HG03060 (cell line): ENCODE measurements at regions not wholly inside any gene's neighbourhood (a gene's known extent, or its start where the extent isn't known, plus 50 kb on each side); places are given as distances from the start of the nearest gene placed in this dataset.
A peak's percentile ranks its signal among the peaks of the same experiment; 100 is the strongest.
"Not testable (repeated sequence)": the region's sequence is repeated elsewhere in the genome, so short reads cannot be mapped to it uniquely, and the experiment has no call there.

Experiments
- ATAC-seq: cut with Tn5 transposase; IDR thresholded peaks from one replicate; pipeline ENCODE4 v1.9.1; 2021; ENCODE audit warnings: low read depth, moderate number of reproducible peaks; ENCODE audit not compliant: unreplicated experiment

DNA sequence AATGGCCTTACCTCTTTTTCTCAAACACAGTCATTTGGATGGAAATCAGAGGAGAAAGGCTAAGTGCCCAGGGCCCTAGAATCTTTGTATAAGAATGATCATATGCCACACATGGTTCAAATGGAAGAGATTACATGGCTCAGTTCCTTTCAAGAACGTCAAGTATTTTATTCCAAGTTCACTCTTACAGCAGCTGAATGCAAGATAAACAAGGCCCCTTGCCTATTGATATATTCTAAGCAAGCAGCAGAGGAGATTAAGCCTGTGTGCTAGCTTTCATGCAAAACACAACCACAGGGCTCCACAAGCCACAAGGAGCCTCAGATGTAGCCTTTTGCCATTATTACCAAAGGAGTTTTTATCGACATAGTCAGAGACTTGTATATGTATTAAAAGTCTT, 55.3 kb upstream of the SLCO6A1 start:
- ATAC-seq, result no peak

DNA sequence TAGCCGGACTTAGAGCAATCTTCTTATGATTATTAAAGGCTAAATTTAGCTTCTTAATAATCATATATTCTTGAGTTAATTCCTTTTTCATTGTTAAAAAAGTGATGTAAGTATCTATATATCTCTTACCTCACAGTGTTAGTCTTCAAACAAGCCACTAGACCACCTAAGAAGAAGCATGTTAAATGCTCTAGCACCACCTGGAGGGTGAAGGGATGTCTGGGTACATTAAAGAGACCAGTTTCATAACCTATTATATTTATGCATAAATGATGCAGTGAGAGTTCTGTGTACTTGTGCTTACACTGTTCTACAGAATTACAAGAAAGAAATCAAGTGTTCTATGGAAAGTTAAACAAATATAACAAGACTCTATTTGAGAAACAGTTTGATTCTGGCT, 55.9 kb upstream of the SLCO6A1 start:
- ATAC-seq, result no peak

DNA sequence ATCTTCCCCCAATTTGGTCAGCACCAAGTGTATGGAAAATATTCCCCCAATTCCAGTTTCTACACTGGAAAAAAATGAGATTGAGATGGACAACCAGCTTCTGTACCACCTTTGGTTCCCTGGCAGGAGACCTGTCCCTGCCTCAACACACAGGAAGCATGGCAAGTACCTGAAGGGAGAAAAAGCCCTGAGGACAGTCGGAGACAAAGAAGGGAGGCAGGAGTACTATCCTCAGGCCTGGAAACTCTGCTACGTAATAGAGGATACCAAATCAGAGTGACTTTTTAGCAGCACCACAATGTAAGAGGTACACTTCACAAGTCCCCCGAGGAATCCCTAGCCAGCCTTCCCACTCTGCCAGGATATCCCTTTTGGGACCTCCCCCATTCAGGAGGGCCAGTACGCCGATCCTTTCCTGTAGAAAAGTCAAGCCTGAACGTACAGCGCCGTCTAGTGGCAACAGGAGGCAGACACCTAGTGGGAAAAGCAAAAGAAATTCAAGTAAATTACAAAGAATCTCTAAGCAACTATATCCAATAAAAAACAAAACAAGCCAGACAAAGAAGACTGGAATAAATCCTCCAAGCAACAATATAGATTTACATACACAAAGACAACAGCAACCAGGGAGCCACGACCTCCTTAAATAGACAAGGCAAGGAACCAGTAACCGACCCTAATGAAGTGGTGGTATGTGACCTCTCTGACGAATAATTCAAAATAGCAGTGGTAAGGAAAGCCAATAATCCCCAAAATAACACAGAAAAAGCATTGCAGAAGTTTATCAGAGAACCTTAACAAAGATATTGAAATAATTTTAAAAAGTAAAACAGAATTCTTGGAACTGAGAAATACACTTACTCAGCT, 63.3 kb upstream of the SLCO6A1 start:
- ATAC-seq, result no peak

DNA sequence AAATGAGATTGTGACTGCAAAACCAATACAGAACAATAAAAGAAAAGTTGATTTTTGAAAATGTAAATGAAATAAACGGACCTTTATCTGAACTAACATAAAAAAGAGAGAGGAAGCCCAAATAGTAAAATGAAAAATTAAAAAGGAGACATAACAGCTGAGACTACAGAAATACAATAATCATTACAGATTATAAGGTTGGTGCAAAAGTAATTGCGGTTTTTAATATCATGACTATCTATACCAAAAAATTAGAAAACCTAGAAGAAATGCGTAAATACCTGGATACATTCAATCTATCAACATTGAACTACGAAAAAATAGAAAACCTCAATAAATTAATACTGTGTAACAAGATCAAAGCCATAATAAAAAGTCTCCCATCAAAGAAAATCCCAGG, 71.9 kb upstream of the SLCO6A1 start:
- ATAC-seq, result no peak

DNA sequence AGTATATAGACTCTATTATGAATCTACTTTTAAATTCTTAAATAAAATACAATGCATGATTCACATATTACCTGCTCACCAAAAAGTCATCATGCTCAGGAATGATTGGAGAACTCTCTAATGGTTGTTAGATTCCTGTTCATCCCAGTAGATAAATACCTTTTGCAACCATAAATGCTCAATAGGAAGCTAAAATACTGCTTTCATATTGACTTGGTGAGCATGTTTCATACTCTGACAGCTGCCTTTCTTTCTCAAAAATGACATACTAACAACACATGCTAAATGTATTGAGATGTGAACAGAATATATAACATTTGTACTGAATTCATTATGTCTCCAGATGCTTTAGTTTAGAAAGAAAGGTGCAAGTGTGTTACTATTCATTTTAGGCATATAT, 79.6 kb upstream of the SLCO6A1 start:
- ATAC-seq, result no peak

DNA sequence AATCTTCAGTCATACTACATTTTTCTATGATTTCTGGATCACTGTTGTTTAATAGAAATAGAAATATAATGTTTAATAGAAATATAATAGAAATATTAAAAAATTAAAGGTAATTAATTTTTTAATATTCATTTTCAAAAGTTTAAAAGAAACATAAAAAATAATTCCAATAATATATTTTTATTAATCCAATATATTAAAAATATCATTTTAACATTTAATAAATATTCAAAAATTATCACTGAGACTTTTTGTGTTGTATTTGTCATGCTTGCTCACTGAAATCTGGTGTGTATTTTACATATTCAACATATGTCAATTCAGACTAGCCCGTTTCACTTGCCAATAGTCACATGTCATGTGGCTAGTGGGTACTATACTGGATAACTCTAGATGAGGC, 80.6 kb upstream of the SLCO6A1 start:
- ATAC-seq, result no peak

DNA sequence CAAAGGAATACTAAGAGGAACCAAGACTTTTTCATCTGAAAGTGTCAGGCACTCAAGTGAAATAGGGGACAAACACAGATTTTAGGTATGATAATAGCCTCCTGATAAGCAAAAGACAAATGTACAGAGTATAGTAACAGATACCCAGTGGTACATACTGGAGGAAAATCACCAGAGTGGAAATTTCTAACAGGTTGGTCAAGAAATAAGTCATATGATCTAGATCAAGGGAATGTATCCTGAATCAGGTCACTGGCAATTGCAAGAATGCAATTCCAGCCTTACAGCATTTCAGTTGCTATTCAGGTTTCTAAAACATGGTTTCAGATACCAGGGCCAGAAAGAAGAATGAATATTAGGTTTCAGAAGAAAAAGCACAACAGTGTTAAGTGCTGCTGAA, 82.2 kb upstream of the SLCO6A1 start:
- ATAC-seq, result no peak

DNA sequence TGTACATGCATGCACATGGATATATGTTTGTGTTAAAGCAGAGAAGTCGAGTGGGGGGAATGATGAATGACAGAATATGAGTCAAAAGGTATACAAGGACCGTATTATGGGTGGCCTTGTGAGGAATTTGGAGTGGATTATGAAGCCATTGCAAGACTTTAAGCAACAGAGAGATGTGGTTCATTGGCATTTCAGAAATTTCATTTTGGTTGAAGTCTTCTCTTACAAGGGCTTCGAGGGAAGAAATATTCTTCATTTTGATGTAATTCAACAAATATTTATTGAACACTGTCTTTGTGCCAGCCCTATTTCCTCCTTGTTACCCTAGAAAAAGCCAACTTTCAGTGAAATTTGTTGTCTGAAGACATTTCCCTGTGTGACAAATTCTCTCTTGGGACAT, 83.9 kb upstream of the SLCO6A1 start:
- ATAC-seq, result no peak

DNA sequence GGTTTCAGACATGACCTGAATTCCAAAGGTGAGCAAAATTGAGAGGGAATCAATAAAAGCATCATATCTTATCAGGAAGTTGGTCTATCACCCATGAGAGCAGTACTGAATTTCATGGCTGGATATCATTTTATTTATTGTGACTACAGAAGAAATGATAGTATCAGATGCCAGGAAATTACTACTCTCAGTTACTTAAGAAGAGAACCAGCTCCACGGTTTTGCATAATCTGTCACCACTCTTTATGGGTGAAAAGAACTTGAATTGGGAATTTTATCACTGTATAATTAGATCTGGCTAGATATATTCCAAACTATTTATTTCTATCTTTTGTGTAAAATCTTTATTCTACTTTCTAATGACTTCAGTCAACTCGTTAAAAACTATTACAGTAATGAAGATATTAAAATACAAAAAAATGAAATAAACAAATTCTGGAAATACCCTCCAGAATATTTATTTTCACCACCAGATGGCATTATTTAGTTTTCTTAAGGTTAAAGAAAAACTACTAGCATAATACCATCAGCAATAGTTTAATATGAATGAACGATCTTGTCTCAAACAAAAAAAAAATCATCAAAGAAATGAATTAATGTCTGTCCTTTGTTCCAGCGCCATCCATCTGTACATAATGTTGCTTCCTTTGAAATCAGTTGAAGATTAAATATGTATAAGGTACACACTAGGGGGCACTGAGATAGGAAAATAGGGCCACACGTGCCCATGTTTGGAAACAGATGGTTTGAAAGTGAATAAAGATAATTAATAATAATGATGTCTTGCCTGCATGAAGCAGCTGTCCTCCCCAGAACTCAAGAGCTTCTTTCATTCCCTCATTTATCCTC, 84.7 kb upstream of the SLCO6A1 start:
- no peak for ATAC-seq

DNA sequence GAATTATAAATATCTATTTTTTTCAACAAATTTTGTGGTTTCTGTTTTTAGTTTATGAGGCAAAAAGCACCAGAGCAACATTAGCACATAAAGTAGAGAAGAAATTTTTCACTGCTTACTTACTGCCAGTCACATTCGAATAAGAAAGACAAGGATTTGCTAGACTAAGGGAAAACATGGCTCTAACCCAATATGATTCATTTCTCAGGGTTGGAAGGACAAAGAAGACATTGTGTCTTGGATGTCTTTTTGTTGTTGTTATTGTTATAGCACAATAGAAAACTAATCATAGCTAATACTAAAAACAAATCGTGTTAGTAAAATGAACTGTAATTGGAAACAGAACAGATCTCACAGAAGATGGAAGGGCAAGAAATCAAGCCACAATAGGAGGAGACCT, 90.9 kb upstream of the SLCO6A1 start:
- ATAC-seq, result no peak

DNA sequence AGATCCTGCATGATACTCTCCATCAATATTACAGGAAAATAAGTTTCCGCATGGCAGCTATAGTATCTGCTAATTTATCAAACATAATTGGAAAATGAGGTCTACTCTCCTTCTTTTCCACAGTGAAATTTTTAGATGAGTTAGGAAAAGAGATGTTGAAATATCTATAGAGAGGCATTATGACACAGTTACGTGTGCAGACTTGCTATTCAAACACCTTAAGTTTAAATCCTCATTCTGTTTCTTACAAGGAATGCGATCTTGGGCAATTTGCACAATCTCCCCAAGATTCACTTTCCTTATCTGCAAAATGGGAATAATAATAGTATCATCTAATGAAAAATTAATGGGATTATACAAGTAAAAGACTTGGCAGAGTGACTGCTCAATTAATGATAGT, 91.7 kb upstream of the SLCO6A1 start:
- no peak for ATAC-seq

DNA sequence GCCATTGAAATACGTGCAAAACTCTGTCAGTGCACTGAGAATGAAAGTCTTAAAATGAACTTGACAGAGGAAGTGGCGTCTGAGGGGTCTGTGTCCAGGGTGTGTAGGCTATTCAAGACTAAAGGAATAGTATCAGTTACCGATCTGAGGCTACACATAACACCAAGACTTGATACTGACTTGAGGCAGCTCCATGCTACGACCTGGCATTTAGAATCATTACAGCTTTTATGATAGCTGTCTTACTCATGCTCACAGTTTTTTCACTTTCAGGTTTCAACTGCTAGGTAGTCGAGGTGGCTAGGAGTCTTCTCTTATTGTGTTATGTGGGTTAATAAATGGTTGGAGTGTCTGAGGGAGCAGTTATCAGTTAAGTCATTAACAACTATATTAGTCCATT, 92.8 kb upstream of the SLCO6A1 start:
- peak; percentile 44 for ATAC-seq

DNA sequence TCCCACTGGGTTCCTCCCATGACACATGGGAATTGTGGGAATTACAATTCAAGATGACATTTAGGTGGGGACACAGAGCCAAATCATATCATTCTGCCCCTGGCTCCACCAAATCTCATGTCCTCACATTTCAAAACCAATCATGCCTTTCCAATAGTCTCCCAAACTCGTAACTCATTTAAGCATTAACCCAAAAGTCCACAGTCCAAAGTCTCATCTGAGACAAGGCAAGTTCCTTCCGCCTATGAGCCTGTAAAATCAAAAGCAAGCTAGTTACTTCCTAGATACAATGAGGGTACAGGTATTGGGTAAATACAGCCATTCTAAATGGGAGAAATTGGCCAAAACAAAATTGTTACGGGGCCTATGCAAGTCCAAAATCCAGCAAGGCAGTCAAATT, 93.8 kb upstream of the SLCO6A1 start:
- ATAC-seq, result not testable (repeated sequence)

DNA sequence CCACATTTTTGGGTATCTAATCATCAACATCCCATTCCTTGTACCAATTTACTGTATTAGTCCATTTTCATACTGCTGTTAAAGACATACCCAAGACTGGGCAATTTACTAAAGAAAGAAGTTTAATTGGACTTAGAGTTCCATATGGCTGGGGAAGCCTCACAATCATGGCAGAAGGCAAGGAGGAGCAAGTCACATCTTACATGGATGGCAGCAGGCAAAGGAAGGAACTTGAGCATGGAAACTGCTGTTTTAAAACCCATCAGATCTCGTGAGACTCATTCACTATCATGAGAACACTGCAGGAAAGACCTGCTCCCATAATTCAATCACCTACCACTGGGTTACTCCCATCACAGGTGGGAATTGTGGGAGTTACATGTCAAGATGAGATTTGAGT, 95.4 kb upstream of the SLCO6A1 start:
- no peak for ATAC-seq

DNA sequence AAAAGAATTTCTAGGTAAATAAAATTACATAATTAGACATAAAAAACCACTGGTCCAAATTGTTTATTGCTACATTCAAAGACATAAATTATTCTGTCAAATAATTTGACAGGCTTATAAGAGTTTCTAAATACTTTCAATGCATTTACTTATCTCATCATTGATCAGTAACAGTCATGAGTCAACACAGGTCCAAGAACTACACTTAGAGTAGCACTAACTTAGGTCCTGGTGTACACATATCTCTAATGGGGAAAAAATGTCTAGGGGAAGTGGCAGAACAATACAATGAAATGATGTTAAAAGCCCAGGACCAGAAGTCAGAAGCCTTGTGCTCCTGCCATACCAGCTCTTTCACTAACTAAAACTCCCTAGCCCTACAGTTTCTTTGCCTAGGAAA, 96.5 kb upstream of the SLCO6A1 start:
- no peak for ATAC-seq

DNA sequence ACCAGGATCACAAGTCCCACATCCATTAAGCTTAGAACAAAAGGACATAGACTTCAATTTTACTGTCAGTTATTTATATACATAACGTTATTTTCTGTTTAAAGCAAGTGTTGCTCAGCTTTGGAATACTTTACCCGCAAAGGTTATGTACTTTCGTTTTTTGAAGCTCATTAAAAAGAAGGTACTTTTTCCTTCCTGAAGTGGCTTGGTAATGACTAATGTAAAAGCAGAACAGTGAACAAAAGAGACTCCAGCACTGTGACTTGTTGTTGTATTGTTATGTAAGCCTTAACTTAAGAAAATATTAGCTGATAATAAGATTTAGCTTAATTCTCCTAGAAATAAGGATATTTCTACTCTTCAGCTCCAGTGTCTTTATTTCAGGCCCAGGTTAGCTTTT, 97.3 kb upstream of the SLCO6A1 start:
- peak; percentile 39 for ATAC-seq

DNA sequence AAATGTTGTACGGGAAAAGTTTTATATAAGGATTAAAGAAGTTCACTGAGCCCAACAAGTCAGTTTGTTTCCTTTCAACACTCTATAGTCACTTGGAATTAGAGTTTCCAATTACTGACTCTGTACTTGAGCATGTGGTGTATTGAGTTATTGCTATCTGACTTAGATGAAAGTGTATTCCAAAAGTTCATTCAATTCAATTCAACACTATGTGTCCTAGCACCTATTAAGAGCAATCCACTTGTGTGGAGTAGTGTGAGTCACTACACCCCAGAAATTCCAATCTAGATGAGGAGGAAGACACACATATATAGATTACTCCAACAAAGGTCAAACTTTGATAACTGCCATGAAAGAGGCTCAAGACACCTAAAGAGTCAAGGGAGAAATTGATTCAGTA, 98.2 kb upstream of the SLCO6A1 start:
- no peak for ATAC-seq

DNA sequence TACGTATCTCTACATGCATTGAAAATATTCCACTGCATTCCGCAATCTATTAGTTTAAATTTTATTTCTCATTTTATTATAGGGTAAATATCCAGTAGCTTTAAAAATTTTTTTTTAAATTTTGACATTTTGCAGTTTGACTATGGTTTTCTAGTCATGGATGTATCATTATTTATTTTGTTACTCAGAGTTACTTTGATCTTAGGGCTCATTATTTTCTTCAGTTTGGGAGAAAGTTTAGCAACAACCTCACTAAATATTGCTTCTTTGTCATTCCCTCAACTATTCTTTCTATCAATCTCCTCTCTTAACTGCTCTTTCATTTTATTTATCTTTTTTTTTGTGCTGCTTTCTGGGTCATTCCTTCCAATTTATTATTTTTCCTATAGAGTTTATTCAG, 100.5 kb upstream of the SLCO6A1 start:
- no peak for ATAC-seq

DNA sequence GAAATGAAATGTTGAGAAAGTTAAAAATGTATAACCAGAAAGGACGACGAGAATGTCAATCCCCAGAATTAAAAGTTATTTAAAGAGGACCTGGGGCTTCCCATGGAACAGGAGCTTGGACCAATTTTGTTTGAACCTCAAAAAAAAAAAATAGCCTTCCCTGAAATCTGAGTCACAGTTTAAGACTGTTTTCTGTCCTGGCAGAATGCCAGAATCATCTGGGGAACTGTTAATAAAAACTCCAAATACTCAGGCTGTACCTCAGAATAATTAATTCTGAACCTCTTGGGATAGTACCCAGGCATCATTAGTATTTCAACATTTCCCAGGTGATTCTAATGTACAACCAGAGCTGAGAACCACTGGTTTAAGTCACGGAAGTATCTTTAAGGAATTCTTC, 102.2 kb upstream of the SLCO6A1 start:
- no peak for ATAC-seq

DNA sequence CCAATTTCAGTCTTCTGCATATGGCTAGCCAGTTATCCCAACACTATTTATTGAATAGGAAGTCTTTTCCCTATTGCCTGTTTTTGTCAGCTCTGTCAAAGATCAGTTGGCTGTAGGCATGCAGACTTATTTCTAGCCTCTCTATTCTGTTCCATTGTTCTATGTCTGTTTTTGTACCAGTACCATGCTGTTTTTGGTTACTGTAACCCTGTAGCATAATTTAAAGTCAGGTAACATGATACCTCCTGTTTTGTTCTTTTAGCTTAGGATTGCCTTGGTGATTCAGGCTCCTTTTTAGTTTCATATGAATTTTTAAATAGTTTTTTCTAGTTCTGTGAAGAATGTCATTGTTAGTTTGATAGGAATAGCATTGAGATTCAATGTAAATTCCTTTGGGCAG, 104.9 kb upstream of the SLCO6A1 start:
- no peak for ATAC-seq

DNA sequence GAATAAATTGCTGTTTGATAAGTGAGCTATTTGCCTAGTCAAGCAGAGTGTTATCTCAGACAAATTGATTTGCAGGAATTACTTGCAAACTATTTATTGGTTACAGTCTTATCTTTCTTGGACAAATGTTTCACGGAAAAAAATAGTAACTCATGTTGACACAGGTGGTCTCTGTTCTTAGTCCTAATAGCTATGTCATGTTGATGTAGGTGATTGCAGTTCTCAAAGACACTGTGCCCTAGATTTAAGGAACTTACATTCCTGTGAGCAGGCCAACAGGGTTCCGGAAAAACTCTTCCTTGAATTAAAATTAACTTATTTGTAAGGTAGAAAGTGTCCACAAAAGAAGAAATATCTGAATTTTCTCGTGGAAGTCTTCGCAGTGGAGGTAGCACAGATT, 109.6 kb upstream of the SLCO6A1 start:
- no peak for ATAC-seq

DNA sequence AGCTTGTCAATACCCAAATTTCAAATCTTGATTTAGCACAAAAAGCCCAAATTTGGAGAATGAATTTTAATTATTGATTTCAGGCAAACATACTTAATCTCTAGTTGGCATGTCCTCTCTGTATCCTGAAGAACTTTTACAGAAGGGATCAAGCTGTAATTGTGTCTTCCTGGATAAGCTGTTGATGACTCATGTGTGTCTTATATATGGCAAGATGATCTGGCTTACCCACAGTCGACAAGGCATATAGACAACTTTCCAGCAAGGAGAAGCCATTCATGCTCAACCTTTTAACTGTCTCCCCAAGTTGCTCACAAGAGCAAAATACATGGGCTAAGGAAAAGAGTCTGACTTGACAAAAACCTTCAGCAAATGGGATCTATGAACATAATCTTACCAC, 112.5 kb upstream of the SLCO6A1 start:
- ATAC-seq, result no peak
